ENCODE measurements at regions not wholly inside any gene's neighbourhood (a gene's known extent, or its start where the extent isn't known, plus 50 kb on each side); places are given as distances from the start of the nearest gene placed in this dataset.

GRCh38 chr7:124106575-124106974 lies 73.7 kb upstream of the TMEM229A start:
- Histone ChIP-seq H2AFZ (ENCODE audit: low read length) (no peak overlapping the region), H4K5ac (ENCODE audit: insufficient read length, low read depth, low read length) (no peak overlapping the region), H3K79me2 (ENCODE audit: control insufficient read depth in 1 of 2, insufficient read depth in 2 of 2, low read length in 2 of 2) (no peaks in the 10 kb centered on the region), H3K23ac (ENCODE audit: insufficient read length) (no peak overlapping the region), H3K36me3 (ENCODE audit: control insufficient read depth in 2 of 4, insufficient read depth in 4 of 4, low read length in 3 of 4) (no peaks in the 10 kb centered on the region), H3K27ac (ENCODE audit: low read depth, low read length) (no peak overlapping the region), H3K4me3 (ENCODE audit: extremely low read depth in 1 of 4, insufficient read depth in 2 of 4, low read depth in 3 of 4, low read length in 4 of 4) (no peak overlapping the region), H3K56ac (replicated peaks; ENCODE audit: insufficient read length, low read depth, low read length) (no peak overlapping the region), H3K23me2 (ENCODE audit: low read depth, low read length) (no peaks in the 10 kb centered on the region), H2BK5ac (ENCODE audit: low read depth, low read length) (no peak overlapping the region), H3K27me3 (replicated peaks in 1 of 4; ENCODE audit: control insufficient read depth in 3 of 4, extremely low read depth in 1 of 4, insufficient read depth in 3 of 4, low read length in 3 of 4) (no peaks in the 10 kb centered on the region), H3K79me1 (ENCODE audit: low read depth, low read length) (no peaks in the 10 kb centered on the region), H3K9ac (replicated peaks in 1 of 4; ENCODE audit: extremely low read depth in 1 of 4, low read depth in 3 of 4, low read length in 3 of 4) (no peak overlapping the region), H3K18ac (ENCODE audit: extremely low read depth, low read length) (no peak overlapping the region), H3K4me1 (replicated peaks in 1 of 4; ENCODE audit: control insufficient read depth in 3 of 4, insufficient read depth in 4 of 4, low read length in 3 of 4) (no peaks in the 10 kb centered on the region), H4K20me1 (replicated peaks in 1 of 2; ENCODE audit: control insufficient read depth in 1 of 2, insufficient read depth in 2 of 2, low read length in 2 of 2) (no peaks in the 10 kb centered on the region), H2AK5ac (ENCODE audit: low read depth, low read length) (no peak overlapping the region), H2BK20ac (ENCODE audit: low read length) (no peak overlapping the region), H2BK15ac (ENCODE audit: low read length) (no peak overlapping the region), H2BK120ac (replicated peaks; ENCODE audit: low read depth, low read length) (no peak overlapping the region), H3K14ac (ENCODE audit: insufficient read length) (no peak overlapping the region), H4K8ac (ENCODE audit: extremely low read depth, insufficient read depth, low read length) (no peak overlapping the region), H2BK12ac (ENCODE audit: low read depth, low read length) (no peak overlapping the region), H4K91ac (replicated peaks; ENCODE audit: insufficient read length, low read length) (no peak overlapping the region), H3K4ac (replicated peaks; ENCODE audit: insufficient read length, low read depth, low read length) (no peak overlapping the region), H3K9me3 (ENCODE audit: insufficient read depth in 2 of 2, low read depth in 1 of 2, low read length in 1 of 2) (peaks cover 0 to 7% of the 10 kb centered on the region in 2 experiments; a peak in 1 of 4 replicates), H3K4me2 (ENCODE audit: insufficient read depth in 1 of 2, low read depth in 2 of 2, low read length in 2 of 2) (no peak overlapping the region)
- no peak for FAIRE-seq
- 68% methylated on average over 2 of the region's 2 CpGs; no CpG with 5 or more reads in 1 of the 2 experiments for WGBS, 2 experiments (ENCODE audit: extremely low coverage in 1 of 2, insufficient coverage in 1 of 2, insufficient read length in 1 of 2, insufficient replicate concordance in 2 of 2, low coverage in 1 of 2, low lambda C conversion rate in 2 of 2, missing lambda C conversion rate in 1 of 2)
- POLR2A ChIA-PET (ENCODE audit: partially characterized antibody): no interaction called here
- CTCF ChIA-PET (ENCODE audit: partially characterized antibody): interaction anchor here (1.3 kb wide), 1 partner anchor 49 kb away, joined by 6 read pairs; no protein-coding TSS in a partner anchor
- no peak for DNase-seq (ENCODE audit: low read depth in 1 of 2, low spot score in 2 of 2)
- no peak for TF ChIP-seq EP300 (IDR thresholded peaks at IDR 0.05; ENCODE audit: borderline replicate concordance in 1 of 2, low read depth in 2 of 2, low read length in 2 of 2)
- TF ChIP-seq SAP30 (IDR thresholded peaks at IDR 0.05; ENCODE audit: insufficient read depth, insufficient replicate concordance, low read length): no peak
- TF ChIP-seq SP2 (IDR thresholded peaks at IDR 0.05; ENCODE audit: low read length): no peak
- TF ChIP-seq KDM4A (IDR thresholded peaks at IDR 0.05; ENCODE audit: low read depth, low read length, severe bottlenecking): no peak
- TF ChIP-seq GABPA (IDR thresholded peaks at IDR 0.05; ENCODE audit: borderline replicate concordance, insufficient read depth, low read length): no peak
- no peak for TF ChIP-seq RXRA (IDR thresholded peaks at IDR 0.05; ENCODE audit: insufficient read depth, low read depth, low read length)
- TF ChIP-seq JUN (IDR thresholded peaks at IDR 0.05; ENCODE audit: low read depth, low read length): no peak
- TF ChIP-seq FOSL1 (IDR thresholded peaks at IDR 0.05; ENCODE audit: insufficient read depth, low read depth, low read length): no peak
- TF ChIP-seq POU5F1 (IDR thresholded peaks at IDR 0.05; ENCODE audit: low read depth, low read length): no peak
- TF ChIP-seq CBX8 (IDR thresholded peaks at IDR 0.05; ENCODE audit: borderline replicate concordance, low read depth, low read length): no peak
- no peak for TF ChIP-seq USF2 (IDR thresholded peaks at IDR 0.05; ENCODE audit: low read length)
- TF ChIP-seq MAFK (IDR thresholded peaks at IDR 0.05; ENCODE audit: low read depth, low read length): no peak
- TF ChIP-seq HDAC2 (IDR thresholded peaks at IDR 0.05; ENCODE audit: borderline replicate concordance in 1 of 2, low read depth in 2 of 2, low read length in 2 of 2): no peak
